ENCODE measurements at regions not wholly inside any gene's neighbourhood (a gene's known extent, or its start where the extent isn't known, plus 50 kb on each side); places are given as distances from the start of the nearest gene placed in this dataset.
"Not testable (repeated sequence)": the region's sequence is repeated elsewhere in the genome, so short reads cannot be mapped to it uniquely, and the experiment has no call there.

DNA sequence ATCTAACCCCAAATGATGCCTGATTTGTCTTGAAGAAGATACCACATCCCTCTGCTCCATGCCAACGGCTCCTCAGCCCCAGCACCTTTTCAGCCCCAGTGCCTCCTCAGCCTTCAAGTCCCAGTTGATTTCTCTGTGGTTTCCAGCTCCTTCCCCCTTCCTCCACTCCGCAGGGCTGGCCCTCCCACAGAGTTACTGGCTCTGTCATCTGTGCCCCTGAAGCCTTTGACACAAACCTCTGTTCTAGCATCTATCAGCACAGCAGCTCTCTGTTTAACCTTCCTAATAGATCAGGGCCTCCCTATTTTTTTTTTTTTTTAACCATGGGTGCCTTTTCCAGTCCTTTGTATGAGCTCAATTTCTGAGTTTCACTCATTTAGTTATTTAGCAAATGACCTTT is 201.3 kb upstream of the CXCR4 start:
- no peak for DNase-seq

DNA sequence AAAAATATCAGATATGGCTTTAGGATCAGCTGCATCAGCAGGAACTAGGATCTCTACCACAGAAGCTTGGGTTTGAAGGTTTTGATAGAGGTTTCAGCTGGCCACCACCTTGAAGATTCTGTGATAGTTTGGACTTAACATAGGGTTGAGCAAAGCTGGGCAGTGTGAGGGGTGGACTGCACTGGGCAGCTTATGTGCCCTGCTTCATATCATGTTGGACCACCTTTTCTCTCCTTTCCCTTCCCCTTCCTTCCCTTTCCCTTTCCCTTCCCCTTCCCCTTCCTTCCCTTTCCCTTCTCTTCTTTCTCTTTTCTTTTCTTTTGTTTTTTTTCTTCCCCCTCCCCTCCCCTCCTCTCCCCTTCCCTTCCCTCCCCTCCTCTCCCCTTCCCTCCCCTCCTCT is 196.3 kb upstream of the CXCR4 start:
- no peak for DNase-seq

DNA sequence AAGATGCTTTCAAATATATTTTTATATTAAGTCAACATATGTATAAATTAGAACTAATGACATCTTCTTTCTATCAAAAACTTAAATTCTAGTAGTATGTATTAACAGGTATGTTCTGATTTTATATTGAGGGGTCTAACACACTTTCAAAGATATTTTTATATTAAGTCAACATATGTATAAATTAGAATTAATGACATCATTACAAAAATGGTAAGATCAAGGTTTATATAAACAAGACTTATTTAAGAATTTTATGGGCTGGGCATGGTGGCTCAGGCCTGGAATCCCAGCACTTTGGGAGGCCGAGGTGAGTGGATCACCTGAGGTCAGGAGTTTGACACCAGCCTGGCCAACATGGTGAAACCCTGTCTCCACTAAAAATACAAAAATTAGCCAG is 194.6 kb upstream of the CXCR4 start:
- not testable (repeated sequence) for DNase-seq

DNA sequence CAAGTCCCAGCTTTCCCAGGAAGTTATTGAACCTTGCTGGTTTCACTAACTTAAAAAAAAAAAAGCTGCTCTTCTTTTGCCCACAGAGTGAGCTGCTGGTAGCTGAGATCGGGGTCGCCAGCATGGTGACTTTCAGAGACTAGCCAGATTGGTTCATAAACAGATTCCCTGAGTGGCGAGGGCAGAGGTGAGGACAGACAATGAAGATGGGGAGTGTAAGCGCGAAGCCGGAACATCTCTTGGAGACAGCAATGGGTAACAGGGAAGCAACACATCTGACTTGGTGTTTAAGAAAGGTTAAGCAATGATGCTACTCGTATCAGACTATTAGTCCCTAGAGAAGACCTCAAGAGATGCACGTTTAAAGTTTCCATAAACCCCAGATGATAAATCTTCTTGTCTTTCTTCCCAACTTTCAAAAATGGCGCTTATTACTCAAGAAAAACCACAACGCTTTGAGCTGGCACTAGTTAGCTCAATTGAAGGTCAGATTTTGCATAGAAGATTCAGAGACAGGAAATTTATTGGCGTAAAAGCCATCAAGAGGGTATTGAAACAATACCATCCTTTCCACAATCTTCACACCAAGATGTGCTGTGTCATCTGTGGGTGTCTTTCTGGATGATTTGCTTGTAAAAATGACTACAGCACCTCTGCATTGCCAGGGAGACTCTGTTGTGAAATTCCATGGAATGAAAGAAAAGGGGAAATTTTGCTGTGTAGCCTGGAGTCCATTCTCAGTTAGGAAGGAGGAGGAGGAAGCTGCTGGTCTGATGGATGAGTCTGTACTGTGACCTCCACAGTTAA is 193.1 kb upstream of the CXCR4 start:
- DNase-seq: no peak

DNA sequence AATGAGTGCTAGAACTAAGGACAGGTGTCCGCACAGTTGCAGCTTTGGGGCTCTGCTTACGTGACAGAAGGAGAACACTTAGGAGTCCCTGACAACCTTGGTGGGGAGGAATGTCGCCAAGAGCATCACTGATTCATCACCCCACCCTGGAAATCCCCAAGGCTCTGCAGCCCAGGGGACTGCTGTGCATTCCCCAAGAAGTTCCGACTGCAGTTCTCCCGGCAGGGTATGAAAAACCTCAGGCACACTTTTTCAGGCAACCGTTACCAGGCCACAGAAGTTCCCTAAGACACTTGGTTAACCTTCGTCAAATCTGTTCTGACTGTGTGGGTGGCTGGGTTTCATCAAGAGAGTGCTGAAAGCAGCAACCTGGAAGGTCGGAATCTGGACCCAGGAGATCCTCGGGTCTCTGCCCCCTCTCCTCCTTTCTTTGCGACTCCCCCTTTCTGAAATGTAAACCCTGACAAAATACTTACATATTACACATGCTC is 192.1 kb upstream of the CXCR4 start:
- no peak for DNase-seq

DNA sequence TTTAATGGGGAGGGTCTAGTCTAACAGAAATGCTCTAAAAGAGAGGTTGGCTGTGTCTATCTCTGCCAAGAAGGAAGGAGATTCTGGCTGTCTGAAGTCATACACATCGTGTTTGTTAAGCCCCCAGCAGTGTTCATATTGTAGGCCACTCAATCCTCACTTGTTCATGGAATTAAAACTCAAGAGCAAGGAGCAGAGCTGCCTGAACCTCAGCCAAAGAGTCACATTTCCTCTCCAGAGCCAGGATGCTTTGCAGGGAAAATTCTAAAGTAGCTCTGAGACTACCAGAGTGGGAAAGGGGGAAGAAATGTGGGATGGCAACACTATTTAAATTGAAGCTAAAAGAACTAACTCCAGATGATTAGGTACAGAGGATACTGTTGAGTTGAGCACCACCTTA is 190.7 kb upstream of the CXCR4 start:
- DNase-seq: no peak

DNA sequence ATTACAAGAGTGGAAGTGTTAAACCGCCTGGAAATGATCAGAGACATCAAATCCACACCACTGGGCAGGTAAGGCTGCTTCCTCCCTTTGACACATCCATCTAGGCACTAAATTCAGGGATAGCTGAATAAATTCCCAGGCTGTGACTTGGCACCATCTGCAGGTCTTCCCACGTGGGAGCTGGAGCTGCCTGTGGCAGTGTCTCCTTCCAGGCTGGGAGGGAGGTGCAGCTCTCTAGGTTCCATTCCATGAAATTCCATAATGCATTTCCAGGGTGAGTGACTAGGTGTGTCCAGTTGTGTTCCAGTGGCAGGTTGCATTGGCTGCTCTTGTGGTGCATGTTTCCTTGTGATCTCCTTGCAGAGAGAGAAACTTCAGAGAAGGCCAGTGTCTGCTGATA is 188.9 kb upstream of the CXCR4 start:
- no peak for DNase-seq

DNA sequence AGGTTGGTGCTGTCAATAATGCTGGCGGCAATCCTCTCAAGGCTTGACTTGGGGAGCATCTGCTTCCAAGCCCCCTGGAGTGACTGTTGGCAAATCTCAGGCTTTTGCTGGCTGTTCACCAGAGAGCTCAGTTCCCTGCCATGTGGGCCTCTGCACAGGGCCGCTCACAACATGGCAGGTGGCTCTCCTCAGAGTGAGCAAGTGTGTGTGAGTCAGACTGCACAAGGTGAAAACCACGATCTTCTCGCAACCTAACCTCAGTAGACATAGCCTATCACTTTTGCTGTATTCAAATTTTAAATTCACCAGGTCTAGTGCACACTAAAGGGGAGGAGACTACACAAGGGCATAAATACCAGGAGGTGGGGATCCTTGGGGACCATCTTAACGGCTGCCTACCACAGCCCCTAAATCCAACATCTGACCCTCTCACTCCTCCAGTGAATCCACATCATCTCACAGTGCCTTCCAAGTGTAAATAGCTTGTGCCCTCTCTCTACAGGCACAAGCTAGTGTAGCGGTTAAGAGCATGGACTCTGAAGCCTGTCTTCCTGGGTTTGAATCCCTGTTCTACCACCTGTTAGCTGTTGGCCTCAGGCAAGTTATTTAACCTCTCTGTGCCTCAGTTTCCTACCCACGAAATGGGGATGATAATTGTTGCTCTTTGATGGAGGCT is 187.7 kb upstream of the CXCR4 start:
- no peak for DNase-seq

DNA sequence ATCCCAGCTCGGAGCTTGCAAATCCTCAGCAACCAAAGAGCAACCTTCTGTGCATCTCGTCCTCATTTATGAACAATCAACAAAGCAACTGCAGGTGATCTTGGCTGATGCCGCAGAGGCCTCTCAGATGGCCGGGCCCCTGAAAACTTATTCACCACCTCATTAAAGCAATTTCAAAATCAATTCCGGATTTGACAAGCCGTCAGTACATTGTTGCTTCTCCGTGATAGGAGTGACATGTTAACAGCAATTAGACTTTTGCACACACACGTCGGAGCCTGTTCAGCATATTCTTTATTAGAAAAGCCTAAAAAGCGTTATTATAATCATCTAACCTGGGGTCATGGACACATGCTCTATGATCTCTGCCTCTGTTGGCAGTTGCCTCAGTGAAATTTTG is 183.1 kb upstream of the CXCR4 start:
- DNase-seq: no peak

DNA sequence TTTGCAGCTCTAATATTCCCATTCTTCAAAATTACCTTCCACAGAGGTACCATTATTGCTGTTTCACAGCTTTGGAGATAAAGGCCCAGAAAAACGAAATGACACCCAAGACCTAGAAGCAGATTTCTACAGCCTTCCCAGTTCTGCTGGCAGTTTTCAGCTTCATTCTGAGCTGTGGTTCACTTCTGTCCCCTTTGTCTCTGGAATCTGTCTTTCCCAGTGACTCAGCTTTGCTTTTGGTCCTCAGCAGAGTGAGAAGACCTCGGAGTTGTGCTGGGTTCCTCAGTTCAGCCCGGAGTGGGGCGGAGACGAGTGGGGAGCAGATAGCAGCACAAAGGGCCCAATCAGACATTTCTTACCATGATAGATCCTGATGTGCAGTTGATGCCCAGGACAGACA is 180.7 kb upstream of the CXCR4 start:
- DNase-seq: no peak

DNA sequence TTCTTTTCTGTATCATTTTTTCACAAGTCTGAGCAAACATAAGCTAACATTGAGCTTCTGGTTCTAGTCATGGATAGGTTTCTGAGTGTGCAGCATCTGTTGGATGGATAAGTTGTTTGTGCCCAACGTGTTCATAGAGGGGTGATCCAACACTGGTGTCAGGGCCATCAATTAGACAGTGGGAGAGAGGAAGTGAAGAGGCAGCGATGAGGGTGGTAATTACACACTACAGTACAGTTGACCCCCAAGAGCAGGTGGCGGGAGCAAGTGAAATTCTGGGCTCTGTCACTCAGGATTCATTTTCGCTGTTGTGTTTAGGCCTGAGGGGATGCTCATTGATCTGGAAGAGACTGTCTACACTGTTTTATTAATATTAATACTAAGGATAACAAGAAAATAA is 180.0 kb upstream of the CXCR4 start:
- no peak for DNase-seq

DNA sequence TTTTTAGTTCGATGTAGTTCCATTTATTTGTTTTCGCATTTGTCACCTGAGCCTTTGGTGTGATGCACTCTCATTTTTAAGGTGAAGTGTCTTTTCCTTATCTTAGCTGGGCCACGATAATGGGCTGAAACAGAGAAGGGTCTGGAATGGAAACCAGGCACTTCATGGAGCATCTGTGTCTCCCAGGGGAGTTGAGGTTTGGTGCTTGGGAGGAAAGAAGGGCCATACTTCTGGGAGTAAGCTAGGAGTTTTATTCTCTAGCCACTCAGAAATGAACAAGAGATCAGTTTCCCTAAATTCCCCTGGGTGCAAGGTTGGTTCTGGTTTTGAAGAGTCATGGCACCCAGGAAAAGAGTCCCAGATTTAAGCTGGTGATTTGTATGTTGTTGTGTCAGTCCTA is 179.4 kb upstream of the CXCR4 start:
- DNase-seq: no peak

DNA sequence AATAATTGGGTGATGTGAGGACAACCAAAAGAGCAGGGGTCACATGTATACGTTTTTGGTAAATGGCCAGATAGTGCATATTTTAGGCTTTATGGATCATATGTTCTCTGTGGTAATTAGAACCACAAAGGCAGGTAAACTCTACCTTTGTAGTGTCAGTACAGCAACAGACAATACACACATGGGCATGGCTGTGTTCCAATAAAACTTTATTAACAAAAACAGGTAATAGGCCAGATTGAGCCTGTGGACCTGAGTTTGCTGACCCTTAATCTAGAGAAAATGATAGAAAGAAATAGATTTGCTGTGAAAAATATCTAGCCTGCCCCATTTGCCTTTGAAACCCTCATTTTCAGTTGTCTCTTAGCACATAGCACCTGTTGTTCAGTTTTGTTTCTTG is 177.2 kb upstream of the CXCR4 start:
- DNase-seq: no peak

DNA sequence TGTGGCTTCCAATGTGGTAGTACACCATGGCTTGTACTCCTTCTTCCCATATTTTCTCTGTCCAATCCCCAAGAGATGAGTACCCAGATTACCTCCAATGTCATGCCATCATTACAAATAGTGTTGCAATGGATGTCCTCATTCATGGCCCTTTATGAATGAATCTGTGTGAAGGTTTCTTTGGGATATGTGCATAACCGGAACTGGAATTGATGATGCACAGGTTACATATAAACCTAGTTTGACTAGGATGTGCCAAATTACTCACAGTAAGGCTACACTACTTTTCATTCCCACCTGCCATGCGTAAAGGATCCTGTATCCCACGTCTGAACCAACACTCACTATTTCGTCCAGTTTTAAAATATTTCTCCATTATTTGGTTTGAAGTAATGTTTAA is 173.9 kb upstream of the CXCR4 start:
- no peak for DNase-seq

DNA sequence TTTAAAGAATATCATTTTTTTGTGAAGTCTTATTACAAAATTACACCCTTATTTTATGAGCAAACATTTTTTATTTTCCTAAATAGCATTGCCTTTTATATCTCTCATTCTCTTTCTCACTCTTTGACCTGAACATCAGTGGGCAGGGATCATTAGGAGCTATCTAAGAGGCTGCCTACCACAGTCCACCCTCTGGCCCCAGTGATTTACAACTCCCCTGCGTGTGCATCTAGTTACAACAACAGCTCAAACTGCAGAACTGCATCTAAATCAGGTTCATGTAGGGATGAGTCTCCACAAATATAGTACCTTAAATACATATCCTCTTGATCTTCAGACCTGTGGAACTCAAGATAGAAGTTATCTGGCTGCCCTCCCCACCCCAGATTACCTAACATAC is 172.4 kb upstream of the CXCR4 start:
- DNase-seq: no peak

DNA sequence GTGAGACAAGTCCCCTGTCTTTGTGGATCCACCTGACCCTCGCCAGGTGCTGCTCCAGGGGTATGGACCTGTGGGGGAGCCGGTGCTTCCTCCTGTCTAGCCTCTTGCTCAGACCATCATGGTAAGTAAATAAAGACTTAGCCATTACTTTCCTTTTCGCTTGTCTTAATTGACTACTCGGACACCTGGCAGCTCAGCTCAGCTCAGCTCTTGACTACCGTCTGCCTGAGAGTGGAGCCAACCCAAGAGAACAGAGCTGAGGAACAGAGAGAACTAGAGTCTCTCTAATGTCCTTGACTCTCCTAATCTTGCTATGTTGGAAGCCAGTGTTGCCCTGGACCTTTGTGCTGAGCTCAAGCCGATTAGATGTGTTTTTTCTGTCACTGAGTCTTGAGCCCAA is 170.3 kb upstream of the CXCR4 start:
- DNase-seq: no peak

DNA sequence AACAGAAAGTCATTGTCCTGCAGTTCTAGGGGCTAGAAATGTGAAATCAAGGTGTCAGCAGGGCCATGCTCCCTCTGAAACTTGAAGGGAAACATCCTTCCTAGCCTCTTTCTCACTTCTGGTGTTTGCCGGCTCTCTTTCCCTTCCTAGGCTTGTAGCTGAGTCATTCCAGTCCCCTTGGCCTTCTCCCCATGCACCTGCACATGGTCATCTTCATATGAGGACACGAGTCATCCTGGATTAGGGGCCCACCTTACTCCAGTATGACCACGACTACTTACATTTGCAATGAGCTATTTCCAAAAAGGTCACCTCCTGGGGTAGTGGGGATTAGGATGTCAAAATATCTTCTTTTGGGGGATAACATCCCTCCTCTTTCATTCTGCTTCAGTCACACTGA is 168.5 kb upstream of the CXCR4 start:
- no peak for DNase-seq

DNA sequence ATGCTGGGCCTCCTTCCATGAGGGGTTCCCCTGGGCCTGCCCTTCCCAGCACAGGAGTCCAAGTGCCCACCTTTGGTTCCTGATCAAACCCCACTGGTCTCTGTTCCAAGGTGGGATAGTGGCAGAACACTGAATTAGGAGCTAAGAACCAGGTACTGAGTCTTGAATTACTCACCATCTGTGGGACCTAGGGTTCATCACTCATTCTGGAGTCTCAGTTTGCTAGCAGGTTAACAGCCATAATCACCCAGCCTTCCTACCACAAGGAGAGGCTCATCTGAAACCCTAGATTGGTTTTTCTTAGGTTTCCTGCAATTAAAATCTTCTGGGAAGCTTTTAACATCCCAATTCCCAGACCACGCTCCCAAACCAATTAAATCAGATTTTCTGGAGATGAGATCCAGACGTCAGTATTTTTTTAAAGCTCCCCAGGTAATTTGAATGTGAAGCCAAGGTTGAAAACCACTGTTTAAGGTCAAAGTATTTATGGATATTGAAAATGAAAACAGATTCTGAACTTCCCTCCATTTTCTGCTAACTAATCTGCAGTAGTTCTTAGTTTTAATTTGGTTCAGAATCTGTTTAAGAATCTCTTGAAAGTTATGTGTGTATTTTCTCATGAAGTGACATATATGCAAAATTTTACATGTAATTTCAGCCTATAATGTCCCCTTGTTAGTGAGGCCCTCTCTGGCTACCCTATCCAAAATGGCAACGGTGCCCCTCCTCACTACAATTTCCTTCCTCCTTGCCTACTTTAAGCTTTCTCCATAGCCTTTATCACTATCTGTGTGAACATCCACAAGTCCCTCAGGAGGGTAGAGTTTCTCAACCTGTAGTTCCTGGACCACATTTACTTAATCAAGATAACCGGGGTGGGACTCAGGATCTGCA is 166.5 kb upstream of the CXCR4 start:
- no peak for DNase-seq

DNA sequence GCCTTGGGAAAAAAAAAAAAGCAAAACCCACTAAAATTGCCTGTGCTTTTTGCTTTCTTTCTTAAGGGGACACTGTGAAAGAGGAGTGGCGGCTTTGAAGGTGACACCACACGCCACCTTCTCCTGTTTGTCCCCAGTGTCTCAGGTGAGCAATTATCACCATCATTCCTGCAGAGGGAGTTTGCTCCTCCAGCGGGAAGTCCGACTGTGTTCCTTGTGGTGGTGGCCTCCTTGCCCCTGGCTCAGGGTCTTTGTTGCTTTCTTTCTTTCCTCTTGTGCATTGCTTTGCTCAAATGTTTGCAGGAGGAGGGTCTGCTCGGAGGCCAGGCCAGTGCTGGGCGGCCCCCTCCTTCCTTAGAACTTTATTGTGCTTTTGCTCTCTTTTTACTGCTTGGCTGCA is 164.3 kb upstream of the CXCR4 start:
- DNase-seq: no peak

DNA sequence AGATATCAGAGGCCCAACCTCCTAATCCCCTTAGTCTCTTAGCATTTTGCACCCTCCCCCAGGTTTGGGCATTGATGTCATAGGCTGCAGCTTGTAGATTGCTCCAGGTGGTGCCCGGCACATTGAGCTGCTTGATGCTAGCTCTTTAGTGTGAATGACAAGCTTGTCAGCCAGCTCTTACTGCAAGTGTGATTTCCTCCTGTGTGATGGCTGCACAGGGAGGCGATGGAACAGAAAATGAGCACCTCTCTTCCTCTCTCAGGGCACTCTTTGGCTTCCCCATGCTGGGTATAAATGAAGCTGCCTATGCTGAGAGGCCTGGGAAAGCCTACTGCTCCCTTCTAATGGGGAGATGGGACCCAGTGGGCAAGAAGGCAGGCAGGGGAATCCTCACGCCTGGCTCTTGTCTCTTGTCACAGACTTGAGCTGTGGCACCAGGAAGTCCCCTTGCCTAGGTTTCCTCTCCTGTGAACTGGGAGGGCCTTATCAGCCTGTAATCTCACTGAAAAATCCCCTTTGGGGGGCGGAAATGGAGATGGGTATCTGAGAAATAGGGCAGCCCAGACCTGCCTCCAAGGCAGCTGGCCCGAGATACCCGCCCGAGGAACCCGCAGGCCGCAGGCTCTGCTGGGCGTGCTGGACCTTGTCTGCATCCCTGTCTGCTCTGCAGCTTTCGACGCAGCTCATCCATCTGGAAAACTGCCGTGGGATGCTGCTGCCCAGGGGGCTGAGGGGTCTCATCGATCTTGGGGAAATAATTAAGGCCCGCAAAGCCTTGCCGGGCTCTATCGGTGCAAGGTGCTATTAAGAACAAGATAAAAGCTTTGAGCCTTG is 163.5 kb upstream of the CXCR4 start:
- DNase-seq: no peak

DNA sequence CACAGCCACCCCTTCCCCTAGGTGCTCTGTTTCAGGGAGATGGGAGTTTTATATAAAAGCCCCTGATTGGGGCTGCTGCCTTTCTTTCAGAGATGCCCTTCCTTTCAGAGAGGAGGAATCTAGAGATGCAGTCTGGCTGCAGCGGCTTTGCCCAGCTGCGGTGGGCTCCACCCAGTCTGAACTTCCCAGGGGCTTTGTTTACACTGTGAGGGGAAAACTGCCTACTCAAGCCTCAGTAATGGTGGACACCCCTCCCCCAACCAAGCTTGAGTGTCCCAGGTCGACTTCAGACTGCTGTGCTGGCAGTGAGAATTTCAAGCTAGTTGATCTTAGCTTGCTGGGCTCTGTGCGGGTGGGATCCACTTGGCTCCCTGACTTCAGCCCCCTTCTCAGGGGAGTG is 148.4 kb upstream of the CXCR4 start:
- not testable (repeated sequence) for DNase-seq

DNA sequence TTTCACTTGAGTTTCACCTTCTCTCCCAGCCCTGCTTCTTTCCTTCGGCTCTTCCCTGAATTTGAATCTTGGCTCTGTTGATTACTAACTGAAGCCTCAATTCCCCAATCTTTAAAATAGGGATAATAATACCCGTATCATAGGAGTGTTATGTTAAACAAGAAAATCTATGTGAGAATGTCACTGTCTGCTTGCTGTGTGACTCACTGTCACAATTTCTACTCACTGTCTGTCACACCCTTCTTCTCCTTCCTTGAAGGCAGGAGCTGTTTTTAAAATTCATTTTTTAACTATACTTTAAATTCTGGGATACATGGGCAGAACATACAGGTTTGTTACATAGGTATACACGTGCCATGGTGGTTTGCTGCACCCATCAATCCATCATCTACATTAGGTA is 141.6 kb upstream of the CXCR4 start:
- DNase-seq: no peak

DNA sequence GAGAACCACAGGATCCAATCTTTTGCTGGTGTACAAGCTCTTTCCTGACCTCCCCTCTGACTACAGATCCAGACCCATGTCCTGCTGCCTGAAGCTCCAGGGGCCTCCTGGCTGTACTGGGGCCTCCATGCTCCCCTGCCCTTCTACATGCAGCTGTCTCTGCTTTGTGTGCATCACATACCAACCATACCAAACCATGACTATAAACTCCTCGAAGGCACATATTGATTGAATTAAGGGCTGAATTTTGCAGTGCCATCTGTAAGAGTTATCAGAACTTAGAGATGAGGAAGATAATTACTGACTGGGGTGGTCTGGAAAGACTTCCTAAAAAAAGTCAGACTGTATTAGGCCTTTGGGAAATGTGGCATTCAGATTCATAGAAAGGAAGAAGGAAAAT is 139.9 kb upstream of the CXCR4 start:
- no peak for DNase-seq

Measured in NCI-H226 (cell line).